WTC11 (cell line): ENCODE measurements at regions not wholly inside any gene's neighbourhood (a gene's known extent, or its start where the extent isn't known, plus 50 kb on each side); places are given as distances from the start of the nearest gene placed in this dataset.

ENCODE experiments used
- ATAC-seq: fragments of 200-7000 bp; cut with Tn5 transposase; 2 replicates; pipeline ENCODE4 v1.10.0; 2021; ENCODE audit warnings: mild to moderate bottlenecking, moderate library complexity
- CTCF ChIA-PET: fragments of 300-600 bp; sonication (Branson Sonifier 250); formaldehyde crosslinking; loops from one replicate; lab custom pipeline; 2021; ENCODE audit warnings: antibody characterized with exemption; lab: Charles Lee
- POLR2A ChIA-PET: fragments of 350-600 bp; sonication (Branson Sonifier 250); formaldehyde crosslinking; loops from one replicate; lab custom pipeline; 2021; ENCODE audit warnings: antibody characterized with exemption; lab: Charles Lee
- DNase-seq: peaks from one replicate; pipeline ENCODE4 v3.0.0; 2021; ENCODE audit warnings: low spot score
- H3K27ac Mint-ChIP-seq: 2 replicates; pipeline ENCODE4 v1.8.0; 2021; ENCODE audit warnings: mixed read lengths
- H3K27me3 Mint-ChIP-seq: 2 replicates; pipeline ENCODE4 v1.8.0; 2021; ENCODE audit warnings: low read depth, mild to moderate bottlenecking, moderate library complexity, mixed read lengths
- H3K36me3 Mint-ChIP-seq: 2 replicates; pipeline ENCODE4 v1.8.0; 2021; ENCODE audit warnings: mixed read lengths
- H3K4me1 Mint-ChIP-seq: 2 replicates; pipeline ENCODE4 v1.8.0; 2022; ENCODE audit warnings: mixed read lengths
- H3K4me3 Mint-ChIP-seq: 2 replicates; pipeline ENCODE4 v1.8.0; 2021; ENCODE audit warnings: mild to moderate bottlenecking, moderate library complexity, mixed read lengths
- H3K9me3 Mint-ChIP-seq: 2 replicates; pipeline ENCODE4 v1.8.0; 2021; ENCODE audit warnings: mixed read lengths
- FOXP1 ChIP-seq: sonication (generic); formaldehyde crosslinking; IDR thresholded peaks from 2 replicates; pipeline ENCODE4 v1.8.0; 2022; ENCODE audit warnings: missing genetic modification reagents, mild to moderate bottlenecking, moderate library complexity, borderline replicate concordance
- GRHL2 ChIP-seq: fragments of 250-450 bp; sonication (Bioruptor Pico); IDR thresholded peaks from 2 replicates; pipeline ENCODE4 v1.8.0; 2022; ENCODE audit warnings: mild to moderate bottlenecking, moderate library complexity; ENCODE audit not compliant: insufficient replicate concordance, severe bottlenecking
- KAT7 ChIP-seq: sonication (generic); formaldehyde crosslinking; IDR thresholded peaks from 2 replicates; pipeline ENCODE4 v1.8.1; 2023; ENCODE audit warnings: missing genetic modification reagents, mild to moderate bottlenecking, borderline replicate concordance
- RELA ChIP-seq: sonication (generic); formaldehyde crosslinking; IDR thresholded peaks from 2 replicates; pipeline ENCODE4 v1.8.1; 2022; ENCODE audit warnings: missing genetic modification reagents, mild to moderate bottlenecking, borderline replicate concordance
- SOX15 ChIP-seq: fragments of 250-450 bp; sonication (Bioruptor Pico); IDR thresholded peaks from 2 replicates; pipeline ENCODE4 v1.9.0; 2021; ENCODE audit warnings: mild to moderate bottlenecking
- TEAD4 ChIP-seq: sonication (generic); formaldehyde crosslinking; IDR thresholded peaks from 2 replicates; pipeline ENCODE4 v1.8.0; 2022; ENCODE audit warnings: mild to moderate bottlenecking, missing genetic modification reagents
- ZBTB21 ChIP-seq: sonication (generic); formaldehyde crosslinking; IDR thresholded peaks from 2 replicates; pipeline ENCODE4 v1.8.1; 2023; ENCODE audit warnings: mild to moderate bottlenecking, missing genetic modification reagents, borderline replicate concordance
- ZNF396 ChIP-seq: fragments of 250-450 bp; sonication (Bioruptor Pico); IDR thresholded peaks from 2 replicates; pipeline ENCODE4 v1.8.0; 2021; ENCODE audit warnings: mild to moderate bottlenecking, moderate library complexity, borderline replicate concordance
- TF ChIP-seq, protein P1 (sequence below): sonication (generic); formaldehyde crosslinking; IDR thresholded peaks from 2 replicates; pipeline ENCODE4 v1.8.1; 2022; ENCODE audit warnings: mild to moderate bottlenecking, moderate library complexity, missing genetic modification reagents
- TF ChIP-seq, protein P2 (sequence below): sonication (generic); formaldehyde crosslinking; IDR thresholded peaks from 2 replicates; pipeline ENCODE4 v1.8.1; 2023; ENCODE audit warnings: mild to moderate bottlenecking, moderate library complexity, missing genetic modification reagents
- TF ChIP-seq, protein P3 (sequence below): sonication (generic); formaldehyde crosslinking; IDR thresholded peaks from 2 replicates; pipeline ENCODE4 v1.8.0; 2023; ENCODE audit warnings: missing genetic modification reagents, mild to moderate bottlenecking, borderline replicate concordance
- TF ChIP-seq, protein P4 (sequence below): sonication (generic); formaldehyde crosslinking; IDR thresholded peaks from 2 replicates; pipeline ENCODE4 v1.8.0; 2022; ENCODE audit warnings: missing genetic modification reagents
- TF ChIP-seq, protein P5 (sequence below): sonication (generic); formaldehyde crosslinking; IDR thresholded peaks from 2 replicates; pipeline ENCODE4 v1.8.1; 2023; ENCODE audit warnings: mild to moderate bottlenecking, missing genetic modification reagents, moderate library complexity
- TF ChIP-seq, protein P6 (sequence below): sonication (generic); formaldehyde crosslinking; conservative IDR thresholded peaks from 2 replicates; pipeline ENCODE4 v1.8.1; 2022; ENCODE audit warnings: mild to moderate bottlenecking, missing genetic modification reagents

DNA sequence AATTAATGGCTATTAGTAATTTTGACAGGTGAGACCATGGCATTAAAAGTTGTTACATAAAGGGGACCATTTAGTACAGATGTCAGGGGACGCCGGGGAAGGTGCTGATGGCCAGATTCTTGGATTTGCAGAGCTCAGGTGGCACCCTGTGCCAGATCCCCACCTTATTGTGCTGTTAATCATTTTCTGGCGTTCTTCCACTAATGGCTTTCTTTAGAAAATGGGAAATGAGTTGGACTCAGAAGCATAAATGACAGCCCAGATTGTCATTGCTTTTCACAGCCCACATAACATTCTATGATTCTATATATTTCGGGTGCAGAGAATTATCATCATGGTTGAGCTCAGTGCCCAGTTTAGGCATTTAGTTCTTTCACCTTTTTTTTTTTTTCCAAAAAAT is 257.2 kb upstream of the TCF4 start:
- no peaks in the 10 kb centered on the region for H3K27me3 Mint-ChIP-seq
- no peak overlapping the region for H3K27ac Mint-ChIP-seq
- ChIA-PET CTCF (no interaction called here), POLR2A (no interaction called here)
- peaks cover 7% of the 10 kb centered on the region for H3K9me3 Mint-ChIP-seq
- peaks cover 11% of the 10 kb centered on the region for H3K4me1 Mint-ChIP-seq
- peaks cover 6% of the 10 kb centered on the region for H3K36me3 Mint-ChIP-seq
- no peak for DNase-seq
- ATAC-seq = no peak
- H3K4me3 Mint-ChIP-seq = no peak overlapping the region
- TF ChIP-seq, protein P1, sequence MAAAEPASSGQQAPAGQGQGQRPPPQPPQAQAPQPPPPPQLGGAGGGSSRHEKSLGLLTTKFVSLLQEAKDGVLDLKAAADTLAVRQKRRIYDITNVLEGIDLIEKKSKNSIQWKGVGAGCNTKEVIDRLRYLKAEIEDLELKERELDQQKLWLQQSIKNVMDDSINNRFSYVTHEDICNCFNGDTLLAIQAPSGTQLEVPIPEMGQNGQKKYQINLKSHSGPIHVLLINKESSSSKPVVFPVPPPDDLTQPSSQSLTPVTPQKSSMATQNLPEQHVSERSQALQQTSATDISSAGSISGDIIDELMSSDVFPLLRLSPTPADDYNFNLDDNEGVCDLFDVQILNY (CRISPR knock-in tag) = no peak
- TF ChIP-seq SOX15 (CRISPR knock-in tag) = no peak
- TF ChIP-seq KAT7 (CRISPR knock-in tag) = no peak
- TF ChIP-seq RELA (CRISPR knock-in tag) = no peak
- TF ChIP-seq, protein P2, sequence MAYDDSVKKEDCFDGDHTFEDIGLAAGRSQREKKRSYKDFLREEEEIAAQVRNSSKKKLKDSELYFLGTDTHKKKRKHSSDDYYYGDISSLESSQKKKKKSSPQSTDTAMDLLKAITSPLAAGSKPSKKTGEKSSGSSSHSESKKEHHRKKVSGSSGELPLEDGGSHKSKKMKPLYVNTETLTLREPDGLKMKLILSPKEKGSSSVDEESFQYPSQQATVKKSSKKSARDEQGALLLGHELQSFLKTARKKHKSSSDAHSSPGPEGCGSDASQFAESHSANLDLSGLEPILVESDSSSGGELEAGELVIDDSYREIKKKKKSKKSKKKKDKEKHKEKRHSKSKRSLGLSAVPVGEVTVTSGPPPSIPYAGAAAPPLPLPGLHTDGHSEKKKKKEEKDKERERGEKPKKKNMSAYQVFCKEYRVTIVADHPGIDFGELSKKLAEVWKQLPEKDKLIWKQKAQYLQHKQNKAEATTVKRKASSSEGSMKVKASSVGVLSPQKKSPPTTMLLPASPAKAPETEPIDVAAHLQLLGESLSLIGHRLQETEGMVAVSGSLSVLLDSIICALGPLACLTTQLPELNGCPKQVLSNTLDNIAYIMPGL (CRISPR knock-in tag) = no peak
- no peak for TF ChIP-seq GRHL2 (CRISPR knock-in tag)
- TF ChIP-seq ZNF396 (CRISPR knock-in tag) = no peak
- TF ChIP-seq, protein P3, sequence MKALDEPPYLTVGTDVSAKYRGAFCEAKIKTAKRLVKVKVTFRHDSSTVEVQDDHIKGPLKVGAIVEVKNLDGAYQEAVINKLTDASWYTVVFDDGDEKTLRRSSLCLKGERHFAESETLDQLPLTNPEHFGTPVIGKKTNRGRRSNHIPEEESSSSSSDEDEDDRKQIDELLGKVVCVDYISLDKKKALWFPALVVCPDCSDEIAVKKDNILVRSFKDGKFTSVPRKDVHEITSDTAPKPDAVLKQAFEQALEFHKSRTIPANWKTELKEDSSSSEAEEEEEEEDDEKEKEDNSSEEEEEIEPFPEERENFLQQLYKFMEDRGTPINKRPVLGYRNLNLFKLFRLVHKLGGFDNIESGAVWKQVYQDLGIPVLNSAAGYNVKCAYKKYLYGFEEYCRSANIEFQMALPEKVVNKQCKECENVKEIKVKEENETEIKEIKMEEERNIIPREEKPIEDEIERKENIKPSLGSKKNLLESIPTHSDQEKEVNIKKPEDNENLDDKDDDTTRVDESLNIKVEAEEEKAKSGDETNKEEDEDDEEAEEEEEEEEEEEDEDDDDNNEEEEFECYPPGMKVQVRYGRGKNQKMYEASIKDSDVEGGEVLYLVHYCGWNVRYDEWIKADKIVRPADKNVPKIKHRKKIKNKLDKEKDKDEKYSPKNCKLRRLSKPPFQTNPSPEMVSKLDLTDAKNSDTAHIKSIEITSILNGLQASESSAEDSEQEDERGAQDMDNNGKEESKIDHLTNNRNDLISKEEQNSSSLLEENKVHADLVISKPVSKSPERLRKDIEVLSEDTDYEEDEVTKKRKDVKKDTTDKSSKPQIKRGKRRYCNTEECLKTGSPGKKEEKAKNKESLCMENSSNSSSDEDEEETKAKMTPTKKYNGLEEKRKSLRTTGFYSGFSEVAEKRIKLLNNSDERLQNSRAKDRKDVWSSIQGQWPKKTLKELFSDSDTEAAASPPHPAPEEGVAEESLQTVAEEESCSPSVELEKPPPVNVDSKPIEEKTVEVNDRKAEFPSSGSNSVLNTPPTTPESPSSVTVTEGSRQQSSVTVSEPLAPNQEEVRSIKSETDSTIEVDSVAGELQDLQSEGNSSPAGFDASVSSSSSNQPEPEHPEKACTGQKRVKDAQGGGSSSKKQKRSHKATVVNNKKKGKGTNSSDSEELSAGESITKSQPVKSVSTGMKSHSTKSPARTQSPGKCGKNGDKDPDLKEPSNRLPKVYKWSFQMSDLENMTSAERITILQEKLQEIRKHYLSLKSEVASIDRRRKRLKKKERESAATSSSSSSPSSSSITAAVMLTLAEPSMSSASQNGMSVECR (CRISPR knock-in tag) = no peak
- TF ChIP-seq, protein P4, sequence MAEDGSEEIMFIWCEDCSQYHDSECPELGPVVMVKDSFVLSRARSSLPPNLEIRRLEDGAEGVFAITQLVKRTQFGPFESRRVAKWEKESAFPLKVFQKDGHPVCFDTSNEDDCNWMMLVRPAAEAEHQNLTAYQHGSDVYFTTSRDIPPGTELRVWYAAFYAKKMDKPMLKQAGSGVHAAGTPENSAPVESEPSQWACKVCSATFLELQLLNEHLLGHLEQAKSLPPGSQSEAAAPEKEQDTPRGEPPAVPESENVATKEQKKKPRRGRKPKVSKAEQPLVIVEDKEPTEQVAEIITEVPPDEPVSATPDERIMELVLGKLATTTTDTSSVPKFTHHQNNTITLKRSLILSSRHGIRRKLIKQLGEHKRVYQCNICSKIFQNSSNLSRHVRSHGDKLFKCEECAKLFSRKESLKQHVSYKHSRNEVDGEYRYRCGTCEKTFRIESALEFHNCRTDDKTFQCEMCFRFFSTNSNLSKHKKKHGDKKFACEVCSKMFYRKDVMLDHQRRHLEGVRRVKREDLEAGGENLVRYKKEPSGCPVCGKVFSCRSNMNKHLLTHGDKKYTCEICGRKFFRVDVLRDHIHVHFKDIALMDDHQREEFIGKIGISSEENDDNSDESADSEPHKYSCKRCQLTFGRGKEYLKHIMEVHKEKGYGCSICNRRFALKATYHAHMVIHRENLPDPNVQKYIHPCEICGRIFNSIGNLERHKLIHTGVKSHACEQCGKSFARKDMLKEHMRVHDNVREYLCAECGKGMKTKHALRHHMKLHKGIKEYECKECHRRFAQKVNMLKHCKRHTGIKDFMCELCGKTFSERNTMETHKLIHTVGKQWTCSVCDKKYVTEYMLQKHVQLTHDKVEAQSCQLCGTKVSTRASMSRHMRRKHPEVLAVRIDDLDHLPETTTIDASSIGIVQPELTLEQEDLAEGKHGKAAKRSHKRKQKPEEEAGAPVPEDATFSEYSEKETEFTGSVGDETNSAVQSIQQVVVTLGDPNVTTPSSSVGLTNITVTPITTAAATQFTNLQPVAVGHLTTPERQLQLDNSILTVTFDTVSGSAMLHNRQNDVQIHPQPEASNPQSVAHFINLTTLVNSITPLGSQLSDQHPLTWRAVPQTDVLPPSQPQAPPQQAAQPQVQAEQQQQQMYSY (CRISPR knock-in tag) = no peak
- TF ChIP-seq FOXP1 (CRISPR knock-in tag) = no peak
- TF ChIP-seq, protein P5, sequence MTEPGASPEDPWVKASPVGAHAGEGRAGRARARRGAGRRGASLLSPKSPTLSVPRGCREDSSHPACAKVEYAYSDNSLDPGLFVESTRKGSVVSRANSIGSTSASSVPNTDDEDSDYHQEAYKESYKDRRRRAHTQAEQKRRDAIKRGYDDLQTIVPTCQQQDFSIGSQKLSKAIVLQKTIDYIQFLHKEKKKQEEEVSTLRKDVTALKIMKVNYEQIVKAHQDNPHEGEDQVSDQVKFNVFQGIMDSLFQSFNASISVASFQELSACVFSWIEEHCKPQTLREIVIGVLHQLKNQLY (CRISPR knock-in tag) = no peak
- no peak for TF ChIP-seq TEAD4 (CRISPR knock-in tag)
- no peak for TF ChIP-seq ZBTB21 (CRISPR knock-in tag)
- TF ChIP-seq, protein P6, sequence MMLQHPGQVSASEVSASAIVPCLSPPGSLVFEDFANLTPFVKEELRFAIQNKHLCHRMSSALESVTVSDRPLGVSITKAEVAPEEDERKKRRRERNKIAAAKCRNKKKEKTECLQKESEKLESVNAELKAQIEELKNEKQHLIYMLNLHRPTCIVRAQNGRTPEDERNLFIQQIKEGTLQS (CRISPR knock-in tag) = no peak
- TF ChIP-seq, all 79 proteins: peak for 0
